Retinal pigment epithelial cell (primary cell): ENCODE measurements at regions not wholly inside any gene's neighbourhood (a gene's known extent, or its start where the extent isn't known, plus 50 kb on each side); places are given as distances from the start of the nearest gene placed in this dataset.

Source experiments
- DNase-seq: peaks from one replicate; pipeline ENCODE4 v3.0.0-alpha.2; 2010; ENCODE audit warnings: low read depth
- H3K4me3 ChIP-seq: 2 replicates; pipeline ENCODE4 v1.5.1; 2011; ENCODE audit warnings: mild to moderate bottlenecking, low read length, control low read depth, moderate library complexity
- CTCF ChIP-seq: conservative IDR thresholded peaks from 2 replicates; pipeline ENCODE4 v1.5.1; 2011; ENCODE audit warnings: low read depth, low read length, control low read depth, inconsistent platforms

GRCh38 chr3:20608054-20608738, 422.2 kb upstream of the SGO1 start:
- no peak for DNase-seq
- TF ChIP-seq CTCF = no peak
- no peak overlapping the region for H3K4me3 ChIP-seq

GRCh38 chr3:20604659-20605058, 418.7 kb upstream of the SGO1 start:
- TF ChIP-seq CTCF = no peak
- no peak overlapping the region for H3K4me3 ChIP-seq
- no peak for DNase-seq

GRCh38 chr3:20589275-20589674, 403.3 kb upstream of the SGO1 start:
- no peak for DNase-seq
- H3K4me3 ChIP-seq = no peak overlapping the region
- no peak for TF ChIP-seq CTCF

DNA sequence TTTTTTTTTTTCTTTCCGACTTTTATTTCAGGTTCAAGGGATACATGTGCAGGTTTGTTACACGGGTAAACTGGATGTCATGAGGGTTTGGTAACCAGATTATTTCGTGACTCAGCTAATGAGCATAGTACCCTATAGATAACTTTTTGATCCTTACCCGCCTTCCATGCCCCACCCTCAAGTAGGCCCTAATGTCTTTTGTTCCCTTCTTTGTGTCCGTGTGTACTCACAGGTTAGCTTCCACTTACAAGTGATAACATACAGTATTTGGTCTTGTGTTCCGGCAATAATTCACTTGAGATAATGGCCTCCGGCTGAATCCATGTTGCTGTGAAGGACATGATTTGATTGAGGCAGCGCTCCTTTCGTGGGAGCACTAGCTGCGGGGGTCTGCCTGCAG, 402.8 kb upstream of the SGO1 start:
- no peak overlapping the region for H3K4me3 ChIP-seq
- no peak for TF ChIP-seq CTCF
- no peak for DNase-seq

DNA sequence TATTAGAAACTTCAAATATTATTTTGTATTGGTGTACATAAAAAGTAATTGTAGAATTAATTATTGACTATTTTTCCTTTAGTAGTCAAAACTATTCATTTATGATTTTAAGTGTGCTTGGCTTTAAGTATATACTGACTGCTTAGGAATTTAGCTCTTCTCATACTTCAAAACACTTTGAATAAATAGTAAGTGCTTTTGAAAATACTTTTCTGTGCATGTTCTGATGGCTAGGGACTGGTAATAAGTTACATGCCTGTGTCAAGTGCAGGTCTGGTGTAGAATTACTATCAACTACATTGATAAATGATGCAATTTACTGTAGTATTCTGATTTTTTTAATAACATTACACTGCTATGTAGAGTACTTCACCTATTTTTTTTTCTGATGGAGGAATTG, 397.6 kb upstream of the SGO1 start:
- H3K4me3 ChIP-seq = no peak overlapping the region
- DNase-seq = no peak
- no peak for TF ChIP-seq CTCF

GRCh38 chr3:20576228-20576627, 390.2 kb upstream of the SGO1 start:
- no peak overlapping the region for H3K4me3 ChIP-seq
- no peak for DNase-seq
- no peak for TF ChIP-seq CTCF

- no peak for TF ChIP-seq CTCF
- no peak overlapping the region for H3K4me3 ChIP-seq
- DNase-seq = no peak
These were observed 389.1 kb upstream of the SGO1 start for GRCh38 chr3:20575146-20575545.
